Right renal pelvis (tissue), 4 donors: ENCODE measurements at regions not wholly inside any gene's neighbourhood (a gene's known extent, or its start where the extent isn't known, plus 50 kb on each side); places are given as distances from the start of the nearest gene placed in this dataset.
"Not testable (repeated sequence)": the region's sequence is repeated elsewhere in the genome, so short reads cannot be mapped to it uniquely, and the experiment has no call there.

Source experiments
- DNase-seq, 4 donors: peaks; one replicate each; pipeline ENCODE4 v3.0.0-alpha.2; 2013; ENCODE audit warnings: low read depth in 4 of 4, low spot score in 3 of 4, missing footprints in 1 of 4

DNA sequence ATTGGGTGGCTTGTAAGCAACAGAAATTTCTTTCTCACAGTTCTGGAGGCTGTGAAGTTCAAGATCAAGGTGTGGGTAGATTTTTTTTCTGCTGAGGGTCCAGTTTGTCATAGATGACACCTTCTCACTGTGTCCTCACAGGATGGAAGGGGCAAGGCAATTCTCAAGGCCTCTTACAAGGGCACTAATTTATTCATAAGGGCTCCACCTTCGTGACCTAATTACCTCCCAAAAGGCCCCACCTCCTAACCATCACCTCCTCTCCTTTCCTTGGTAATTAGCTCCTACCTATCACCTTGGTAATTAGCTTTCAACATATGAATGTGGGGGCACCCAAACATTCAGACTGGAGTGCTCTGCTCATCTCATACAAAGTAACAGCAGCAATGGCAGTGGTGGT is 92.3 kb upstream of the CD44 start:
- DNase-seq, result no peak

DNA sequence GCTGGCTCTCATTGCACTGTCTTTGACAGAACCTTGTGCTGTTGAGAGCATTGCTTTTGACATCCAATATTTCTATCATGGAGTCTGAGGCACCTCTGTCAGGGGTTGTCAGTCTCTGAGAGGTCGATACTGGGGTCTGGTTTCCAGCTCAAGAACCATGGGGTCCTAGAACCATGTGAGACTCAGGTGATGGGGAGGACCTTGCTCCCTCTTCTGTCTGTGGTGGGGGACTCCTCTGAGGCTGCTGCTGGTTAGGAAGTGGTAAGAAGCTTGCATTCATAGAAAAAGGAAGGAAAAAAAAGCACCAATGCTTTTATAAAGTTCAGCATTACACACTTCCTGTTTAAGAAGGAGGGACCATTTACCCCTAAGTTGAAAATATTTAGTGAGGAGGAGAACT is 91.8 kb upstream of the CD44 start:
- no peak for DNase-seq

DNA sequence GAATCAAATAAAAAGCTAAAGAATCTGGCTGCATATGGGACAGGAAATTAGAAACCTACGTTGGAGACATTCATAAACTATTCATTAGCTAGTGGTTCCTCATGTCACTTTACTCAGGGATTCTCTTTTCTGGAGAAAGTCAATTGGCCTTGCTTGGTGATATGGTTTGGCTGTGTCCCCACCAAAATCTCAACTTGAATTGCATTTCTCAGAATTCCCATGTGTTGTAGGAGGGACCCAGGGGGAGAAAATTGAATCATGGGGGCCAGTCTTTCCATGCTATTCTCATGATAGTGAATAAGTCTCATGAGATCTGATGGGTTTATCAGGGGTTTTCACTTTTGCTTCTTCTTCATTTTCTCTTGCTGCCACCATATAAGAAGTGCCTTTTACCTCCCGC is 91.2 kb upstream of the CD44 start:
- no peak for DNase-seq

DNA sequence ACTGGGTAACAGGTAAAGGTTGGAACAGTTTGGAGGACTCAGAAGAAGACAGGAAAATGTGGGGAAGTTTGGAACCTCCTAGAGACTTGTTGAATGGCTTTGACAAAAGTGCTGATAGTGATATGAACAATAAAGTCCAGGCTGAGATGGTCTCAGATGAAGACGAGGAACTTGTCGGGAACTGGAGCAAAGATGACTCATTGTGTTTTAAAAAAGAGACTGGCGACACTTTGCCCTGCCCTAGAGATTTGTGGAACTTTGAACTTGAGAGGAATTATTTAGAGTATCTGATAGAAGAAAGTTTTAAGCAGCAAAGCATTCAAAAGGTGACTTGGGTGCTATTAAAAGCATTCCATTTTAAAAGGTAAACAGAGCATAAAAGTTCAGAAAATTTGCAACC is 90.6 kb upstream of the CD44 start:
- DNase-seq, result not testable (repeated sequence)

GRCh38 chr11:35049859-35050531 is 89.0 kb upstream of the CD44 start:
- DNase-seq, result no peak

GRCh38 chr11:35050541-35050995 is 88.4 kb upstream of the CD44 start:
- no peak for DNase-seq

GRCh38 chr11:35056391-35057093 is 82.4 kb upstream of the CD44 start:
- no peak for DNase-seq

DNA sequence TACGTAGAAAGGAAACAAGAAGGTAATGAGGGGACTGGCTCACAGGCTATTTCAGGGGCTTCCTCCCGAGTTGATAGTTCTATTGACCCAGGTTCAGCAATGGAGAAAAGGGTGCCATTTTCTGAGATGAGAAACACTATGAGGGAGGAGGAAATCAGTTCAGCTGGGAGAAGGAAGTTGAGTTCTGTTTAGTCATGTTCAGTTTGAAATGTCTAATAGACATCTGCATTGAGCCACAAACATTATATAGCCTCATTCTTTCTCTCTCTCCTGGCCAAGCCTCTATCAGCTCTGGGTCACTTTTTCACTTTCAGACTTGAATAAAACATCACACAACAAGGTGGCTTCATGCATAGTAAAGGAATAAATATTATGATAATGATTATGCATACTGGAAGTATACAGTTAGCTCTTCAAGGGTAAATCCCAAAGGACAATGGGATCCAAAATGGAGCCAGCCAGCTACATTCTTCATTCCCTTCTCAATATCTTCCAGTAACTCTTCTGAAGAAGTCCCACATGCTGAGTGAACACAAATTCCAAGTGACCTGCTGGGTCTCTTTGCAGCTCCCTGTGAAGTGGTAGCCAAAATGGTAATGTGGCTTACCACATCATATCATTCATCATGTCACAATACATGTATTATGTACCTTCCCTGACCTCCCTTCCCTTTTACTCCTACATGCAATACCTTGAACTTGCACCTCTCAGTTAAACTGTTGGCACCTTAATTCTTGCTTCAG is 80.9 kb upstream of the CD44 start:
- no peak for DNase-seq

DNA sequence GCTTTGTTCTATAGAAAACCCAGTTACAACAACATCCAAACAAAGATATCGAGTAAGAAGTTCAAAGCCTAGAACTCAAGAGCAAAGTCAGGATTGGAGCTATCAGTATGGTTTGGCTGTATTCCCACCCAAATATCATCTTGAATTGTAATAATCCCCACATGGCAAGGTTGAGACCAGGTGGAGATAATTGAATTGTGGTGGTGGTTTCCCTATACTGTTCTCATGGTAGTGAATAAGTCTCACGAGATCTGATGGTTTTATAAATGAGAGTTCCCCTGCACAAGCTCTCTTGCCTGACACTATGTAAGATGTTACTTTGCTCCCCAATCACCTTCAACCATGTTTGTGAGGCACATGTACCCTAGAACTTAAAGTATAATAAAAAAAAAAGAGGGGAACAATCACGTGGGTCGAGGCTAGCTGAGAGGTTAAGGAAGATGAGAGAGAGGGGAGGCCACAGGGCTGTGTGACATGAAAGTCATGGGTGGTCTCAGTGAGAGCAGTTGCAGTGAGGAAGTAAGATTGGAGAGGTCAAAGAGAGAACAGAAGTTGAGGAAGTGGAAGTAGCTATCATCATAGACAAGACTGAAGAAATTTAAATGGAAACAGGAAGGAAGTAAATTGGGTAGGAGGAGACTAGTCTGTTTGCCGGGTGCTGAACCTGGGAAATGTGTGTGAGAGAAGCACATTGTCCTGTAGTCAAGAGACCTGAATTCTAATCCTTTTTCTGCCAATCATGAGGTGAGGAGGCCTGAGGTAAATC is 80.1 kb upstream of the CD44 start:
- DNase-seq, result no peak

DNA sequence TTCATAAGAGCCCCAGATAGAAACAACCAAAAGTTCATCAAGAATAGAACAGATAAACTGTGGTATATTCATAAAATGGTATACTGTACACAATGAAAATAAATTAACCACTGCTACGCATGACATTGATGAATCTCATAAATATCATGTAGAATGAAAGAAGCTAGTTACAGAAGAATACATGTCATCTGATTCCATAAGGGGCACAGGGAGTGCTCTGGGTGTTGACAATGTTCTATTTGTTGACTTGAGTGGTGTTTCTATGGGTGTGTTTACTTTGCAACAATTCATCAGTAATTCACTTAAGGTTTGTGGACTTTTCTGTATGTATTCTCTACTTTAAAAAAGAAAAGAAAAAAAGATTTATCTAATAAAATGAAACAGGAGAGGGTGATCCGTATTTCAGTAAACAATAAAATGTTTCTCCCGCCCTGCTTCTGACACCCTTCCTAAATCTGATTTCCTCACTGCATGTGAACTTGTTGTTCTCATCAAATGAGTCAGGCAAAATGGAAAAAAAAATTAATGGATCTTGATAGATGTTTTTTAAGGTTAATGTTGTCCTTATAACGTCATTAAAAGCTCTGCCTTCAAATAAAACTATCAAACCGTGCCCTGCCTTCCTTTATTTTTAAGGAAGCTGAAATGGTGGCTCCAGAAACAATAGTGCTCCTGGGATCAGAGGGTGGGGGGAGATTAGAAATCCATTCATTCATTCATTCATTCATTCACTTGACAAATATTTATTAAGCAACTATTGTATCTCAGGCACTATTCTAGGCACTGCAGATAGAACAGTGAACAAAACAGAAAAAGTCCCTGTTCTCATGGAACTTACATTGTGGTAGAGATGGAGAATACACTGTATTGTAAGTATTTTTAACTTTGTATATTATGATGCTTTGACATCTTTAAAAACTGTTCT is 77.2 kb upstream of the CD44 start:
- DNase-seq, result no peak

DNA sequence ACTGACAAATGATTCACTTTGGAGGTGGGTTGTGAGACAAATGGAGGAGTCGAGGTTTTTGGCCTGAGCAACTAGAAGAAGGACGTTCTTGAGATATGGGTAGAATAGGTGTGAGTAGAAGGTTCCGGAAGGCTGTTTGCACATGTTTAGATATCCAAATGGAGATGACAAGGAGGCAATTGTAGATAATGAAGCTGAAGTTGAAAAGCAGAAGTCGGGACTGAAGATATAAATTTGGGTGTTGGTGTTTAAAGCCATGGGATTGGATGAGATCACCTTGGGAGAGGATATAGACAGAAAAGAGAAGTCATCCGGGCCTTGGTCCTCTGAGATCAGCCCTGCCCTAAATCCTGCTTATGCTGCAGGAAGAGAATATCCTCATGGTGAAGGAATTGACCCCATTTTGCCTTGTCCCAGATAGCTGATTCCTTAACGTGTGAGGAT is 75.5 kb upstream of the CD44 start:
- DNase-seq, result no peak

DNA sequence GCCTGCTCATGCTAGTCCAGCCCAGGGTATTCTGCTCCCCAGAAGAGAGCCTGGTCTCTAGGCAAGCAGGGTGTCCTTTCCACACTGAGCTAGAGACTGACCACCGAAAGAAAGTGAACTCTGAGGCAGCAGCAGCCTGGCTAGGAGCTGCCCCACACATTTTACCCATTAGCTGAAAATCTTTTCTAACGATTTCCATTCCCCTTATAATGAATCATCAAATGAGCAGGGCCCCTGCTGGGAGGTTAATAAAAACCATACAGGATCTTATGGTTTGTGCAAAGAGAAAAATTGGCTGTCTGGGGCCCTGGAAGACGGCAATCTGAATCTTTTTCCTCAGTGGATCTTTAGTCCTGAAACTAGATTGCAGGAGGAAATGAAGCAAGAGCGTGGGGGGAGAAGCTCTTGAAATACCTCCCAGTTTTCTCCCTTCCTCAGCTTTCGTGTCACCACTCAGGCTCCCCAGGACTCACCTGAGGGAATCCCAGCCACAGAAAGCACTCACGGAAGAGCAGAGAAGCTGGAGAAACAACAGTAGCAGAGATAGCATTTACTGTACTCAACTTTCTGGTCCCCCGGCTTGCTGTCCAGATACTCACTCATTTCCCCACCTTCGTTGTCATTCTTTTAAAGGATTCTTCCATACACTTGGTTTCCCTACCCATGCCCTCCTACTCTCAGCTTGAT is 74.7 kb upstream of the CD44 start:
- DNase-seq, result no peak

- DNase-seq, result no peak
These were observed 73.4 kb upstream of the CD44 start for GRCh38 chr11:35065566-35065965.

DNA sequence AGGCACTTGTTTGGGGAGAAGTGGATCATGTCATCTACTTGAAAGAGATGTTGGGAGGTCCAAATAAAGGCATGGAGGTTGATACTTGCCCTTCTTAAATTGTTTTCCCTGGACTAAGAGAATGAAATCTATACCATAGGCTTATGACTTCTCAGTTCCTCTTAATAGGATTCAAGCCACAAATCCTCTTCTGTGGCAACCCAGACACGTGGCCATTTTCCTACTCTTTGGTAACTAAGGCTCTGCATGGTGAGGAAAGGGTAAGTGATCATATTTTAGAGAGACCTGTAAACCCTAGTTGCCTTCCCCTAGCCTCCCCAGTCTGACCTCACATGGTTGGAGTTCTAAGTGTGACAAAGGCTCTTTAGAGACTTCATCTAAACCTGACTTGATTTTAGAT is 72.9 kb upstream of the CD44 start:
- DNase-seq, result no peak

GRCh38 chr11:35066783-35067423 is 72.1 kb upstream of the CD44 start:
- no peak for DNase-seq

- no peak for DNase-seq
These were observed 67.2 kb upstream of the CD44 start for GRCh38 chr11:35071722-35072121.

DNA sequence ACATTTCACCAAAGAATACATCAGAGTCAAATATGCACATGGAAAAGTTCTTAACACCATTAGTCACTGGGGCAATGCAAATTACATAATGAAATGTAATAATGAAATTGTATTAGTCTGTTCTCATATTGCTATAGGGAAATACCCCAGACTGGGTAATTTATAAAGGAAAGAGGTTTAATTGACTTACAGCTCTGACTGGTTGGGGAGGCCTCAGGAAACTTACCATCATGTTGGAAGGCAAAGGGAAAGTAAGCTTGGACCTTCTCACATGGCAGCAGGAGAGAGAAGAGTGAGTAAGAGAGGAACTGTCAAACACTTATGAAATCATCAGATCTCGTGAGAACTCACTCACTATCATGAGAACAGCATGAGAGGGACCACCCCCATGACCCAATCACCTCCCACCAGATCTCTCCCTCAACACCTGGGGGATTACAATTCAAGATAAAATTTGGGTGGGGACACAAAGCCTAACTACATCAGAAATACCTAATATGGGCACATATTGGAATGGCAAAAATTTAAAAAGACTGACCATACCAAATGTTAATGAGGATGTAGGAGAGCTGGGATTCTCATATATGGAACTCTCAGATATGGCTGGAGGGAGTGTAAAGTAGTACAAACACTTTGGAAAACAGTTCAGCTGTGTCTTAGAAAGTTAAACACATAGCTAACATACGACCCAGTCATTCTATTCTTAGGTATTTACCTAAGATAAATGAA is 65.1 kb upstream of the CD44 start:
- DNase-seq, result no peak
